H1 (cell line): ENCODE measurements at regions not wholly inside any gene's neighbourhood (a gene's known extent, or its start where the extent isn't known, plus 50 kb on each side); places are given as distances from the start of the nearest gene placed in this dataset.

Experiments used
- FOSL1 ChIP-seq: IDR thresholded peaks from 2 replicates; pipeline ENCODE4 v1.6.1; 2011; ENCODE audit warnings: mild to moderate bottlenecking, low read depth, low read length, moderate library complexity; ENCODE audit not compliant: insufficient read depth
- POLR2AphosphoS5 ChIP-seq: IDR thresholded peaks from 2 replicates; pipeline ENCODE4 v1.6.1; 2011; ENCODE audit warnings: low read depth, low read length
- SIN3A ChIP-seq, 2 experiments: IDR thresholded peaks in 1 of 2; conservative IDR thresholded peaks in 1 of 2; 2 replicates each; pipeline ENCODE4 v1.6.1; 2011 to 2012; ENCODE audit warnings: low read length in 2 of 2, improper control_type of control experiment in 1 of 2, low read depth in 1 of 2, mild to moderate bottlenecking in 1 of 2
- TBP ChIP-seq: IDR thresholded peaks from 2 replicates; pipeline ENCODE4 v1.6.1; 2011; ENCODE audit warnings: low read depth, low read length, improper control_type of control experiment

DNA sequence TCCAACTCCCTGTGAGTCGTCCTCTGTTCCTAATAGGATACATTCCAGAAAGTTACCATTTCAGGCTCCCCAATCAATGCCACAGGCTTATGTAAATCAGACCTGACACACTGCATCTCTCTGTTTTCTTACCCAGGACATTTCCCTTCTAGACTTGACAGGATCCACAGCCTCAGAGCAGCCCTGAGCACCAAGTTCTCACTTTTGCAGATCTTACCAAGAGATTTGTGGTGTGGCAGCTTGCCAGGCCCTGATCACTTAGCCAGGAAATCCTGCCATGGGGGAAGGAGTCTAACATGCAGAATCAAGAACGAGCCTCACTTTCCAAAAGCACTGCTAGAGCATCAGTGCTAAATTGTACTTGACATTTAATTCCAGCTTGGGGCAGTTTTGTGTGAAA is 202.9 kb downstream of the TBX15 start (continued):
- no peak for TF ChIP-seq POLR2AphosphoS5
- TF ChIP-seq SIN3A (conservative IDR thresholded peaks at IDR 0.05 in 1 of 2, IDR thresholded peaks at IDR 0.05 in 1 of 2; ENCODE audit: low read depth in 1 of 2, low read length in 2 of 2) = no peak
- TF ChIP-seq TBP = no peak
- no peak for TF ChIP-seq FOSL1
